ENCODE measurements at regions not wholly inside any gene's neighbourhood (a gene's known extent, or its start where the extent isn't known, plus 50 kb on each side); places are given as distances from the start of the nearest gene placed in this dataset.

GRCh38 chr10:61832866-61833481, 68.5 kb upstream of the ARID5B start:
- TF ChIP-seq, protein P1, sequence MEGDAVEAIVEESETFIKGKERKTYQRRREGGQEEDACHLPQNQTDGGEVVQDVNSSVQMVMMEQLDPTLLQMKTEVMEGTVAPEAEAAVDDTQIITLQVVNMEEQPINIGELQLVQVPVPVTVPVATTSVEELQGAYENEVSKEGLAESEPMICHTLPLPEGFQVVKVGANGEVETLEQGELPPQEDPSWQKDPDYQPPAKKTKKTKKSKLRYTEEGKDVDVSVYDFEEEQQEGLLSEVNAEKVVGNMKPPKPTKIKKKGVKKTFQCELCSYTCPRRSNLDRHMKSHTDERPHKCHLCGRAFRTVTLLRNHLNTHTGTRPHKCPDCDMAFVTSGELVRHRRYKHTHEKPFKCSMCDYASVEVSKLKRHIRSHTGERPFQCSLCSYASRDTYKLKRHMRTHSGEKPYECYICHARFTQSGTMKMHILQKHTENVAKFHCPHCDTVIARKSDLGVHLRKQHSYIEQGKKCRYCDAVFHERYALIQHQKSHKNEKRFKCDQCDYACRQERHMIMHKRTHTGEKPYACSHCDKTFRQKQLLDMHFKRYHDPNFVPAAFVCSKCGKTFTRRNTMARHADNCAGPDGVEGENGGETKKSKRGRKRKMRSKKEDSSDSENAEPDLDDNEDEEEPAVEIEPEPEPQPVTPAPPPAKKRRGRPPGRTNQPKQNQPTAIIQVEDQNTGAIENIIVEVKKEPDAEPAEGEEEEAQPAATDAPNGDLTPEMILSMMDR (IDR thresholded peaks at IDR 0.05; ENCODE audit: low read length): no peak
- TF ChIP-seq EZH2 (optimal IDR thresholded peaks at IDR 0.05; ENCODE audit: low read depth, low read length): no peak

All from MM.1S (cell line).